ENCODE measurements at regions not wholly inside any gene's neighbourhood (a gene's known extent, or its start where the extent isn't known, plus 50 kb on each side); places are given as distances from the start of the nearest gene placed in this dataset.

DNA sequence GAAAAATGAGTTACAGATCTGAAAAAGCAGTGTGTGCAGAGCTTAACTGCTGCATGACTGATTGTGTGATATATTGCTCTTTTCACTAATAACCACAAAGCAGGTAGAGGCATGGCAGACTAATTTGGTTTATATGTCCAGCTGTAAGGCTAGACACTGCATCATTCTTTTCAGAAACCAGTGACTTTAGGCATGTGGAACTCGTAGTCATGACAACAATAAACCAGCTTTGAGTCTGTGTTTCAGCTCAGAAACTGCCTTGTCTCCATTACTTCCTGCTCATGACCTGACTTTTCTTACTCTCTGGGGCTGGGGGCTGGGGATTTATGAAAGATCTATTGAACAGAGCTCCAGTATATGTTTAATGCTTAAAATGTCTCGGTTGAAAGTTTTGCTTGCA is 146.8 kb upstream of the LRIG3 start:
- no peaks in the 10 kb centered on the region for H3K36me3 Mint-ChIP-seq (ENCODE audit: low read depth)
- Histone ChIP-seq H3K9me3 (ENCODE audit: control insufficient read depth in 1 of 2, insufficient read depth in 1 of 2, low read length in 2 of 2) (no peaks in the 10 kb centered on the region), H3K4me3 (ENCODE audit: low read length) (no peak overlapping the region), H3K4me1 (ENCODE audit: insufficient read depth, low read length) (no peaks in the 10 kb centered on the region), H3K27ac (ENCODE audit: low read depth in 1 of 2, low read length in 2 of 2) (no peak overlapping the region), H3K27me3 (ENCODE audit: control insufficient read depth in 1 of 2, insufficient read depth in 2 of 2, low read length in 2 of 2) (no peaks in the 10 kb centered on the region), H3K36me3 (ENCODE audit: insufficient read depth, low read length) (no peaks in the 10 kb centered on the region)
- TF ChIP-seq, protein P1, sequence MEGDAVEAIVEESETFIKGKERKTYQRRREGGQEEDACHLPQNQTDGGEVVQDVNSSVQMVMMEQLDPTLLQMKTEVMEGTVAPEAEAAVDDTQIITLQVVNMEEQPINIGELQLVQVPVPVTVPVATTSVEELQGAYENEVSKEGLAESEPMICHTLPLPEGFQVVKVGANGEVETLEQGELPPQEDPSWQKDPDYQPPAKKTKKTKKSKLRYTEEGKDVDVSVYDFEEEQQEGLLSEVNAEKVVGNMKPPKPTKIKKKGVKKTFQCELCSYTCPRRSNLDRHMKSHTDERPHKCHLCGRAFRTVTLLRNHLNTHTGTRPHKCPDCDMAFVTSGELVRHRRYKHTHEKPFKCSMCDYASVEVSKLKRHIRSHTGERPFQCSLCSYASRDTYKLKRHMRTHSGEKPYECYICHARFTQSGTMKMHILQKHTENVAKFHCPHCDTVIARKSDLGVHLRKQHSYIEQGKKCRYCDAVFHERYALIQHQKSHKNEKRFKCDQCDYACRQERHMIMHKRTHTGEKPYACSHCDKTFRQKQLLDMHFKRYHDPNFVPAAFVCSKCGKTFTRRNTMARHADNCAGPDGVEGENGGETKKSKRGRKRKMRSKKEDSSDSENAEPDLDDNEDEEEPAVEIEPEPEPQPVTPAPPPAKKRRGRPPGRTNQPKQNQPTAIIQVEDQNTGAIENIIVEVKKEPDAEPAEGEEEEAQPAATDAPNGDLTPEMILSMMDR (IDR thresholded peaks at IDR 0.05), result no peak
- intact Hi-C loops (cut with DNase I, micrococcal nuclease), result no loop called here
- no peak overlapping the region for H3K4me3 Mint-ChIP-seq
- no peak overlapping the region for H3K27ac Mint-ChIP-seq
- H3K4me1 Mint-ChIP-seq (ENCODE audit: low read depth), result no peaks in the 10 kb centered on the region
- ChIA-PET POLR2A (no interaction called here), CTCF (interaction anchor here (1.3 kb wide), 1 partner anchor 9 kb away, joined by 4 read pairs; no protein-coding TSS in a partner anchor)
- no peak for DNase-seq
- no peaks in the 10 kb centered on the region for H3K9me3 Mint-ChIP-seq
- H3K27me3 Mint-ChIP-seq, result no peaks in the 10 kb centered on the region
- ATAC-seq (ENCODE audit: poor library complexity), result no peak

DNA sequence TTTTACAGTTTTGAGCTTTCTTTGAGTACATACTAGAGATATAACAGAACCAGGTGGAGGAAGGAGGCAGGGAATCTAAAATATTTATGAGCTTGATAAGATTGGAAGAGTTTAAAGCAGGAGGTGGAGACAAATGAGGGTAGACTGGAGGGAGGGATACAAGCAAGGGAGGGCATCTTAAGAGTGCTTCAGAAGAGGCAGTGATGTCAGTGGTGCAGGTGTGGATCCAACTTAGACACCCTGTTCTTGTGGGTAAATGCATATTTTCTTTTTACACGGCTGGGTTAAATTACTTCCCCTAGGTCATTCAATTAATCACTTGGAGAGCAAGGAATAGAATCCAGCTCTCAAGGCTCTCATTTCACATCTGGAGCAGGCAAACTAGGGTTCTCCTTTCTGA is 146.1 kb upstream of the LRIG3 start:
- TF ChIP-seq, protein P1 (IDR thresholded peaks at IDR 0.05), result no peak
- H3K4me1 Mint-ChIP-seq (ENCODE audit: low read depth), result no peaks in the 10 kb centered on the region
- Histone ChIP-seq H3K9me3 (ENCODE audit: control insufficient read depth in 1 of 2, insufficient read depth in 1 of 2, low read length in 2 of 2) (no peaks in the 10 kb centered on the region), H3K4me3 (ENCODE audit: low read length) (no peak overlapping the region), H3K27me3 (ENCODE audit: control insufficient read depth in 1 of 2, insufficient read depth in 2 of 2, low read length in 2 of 2) (no peaks in the 10 kb centered on the region), H3K36me3 (ENCODE audit: insufficient read depth, low read length) (no peaks in the 10 kb centered on the region), H3K4me1 (ENCODE audit: insufficient read depth, low read length) (no peaks in the 10 kb centered on the region), H3K27ac (ENCODE audit: low read depth in 1 of 2, low read length in 2 of 2) (no peak overlapping the region)
- H3K36me3 Mint-ChIP-seq (ENCODE audit: low read depth), result no peaks in the 10 kb centered on the region
- no peaks in the 10 kb centered on the region for H3K27me3 Mint-ChIP-seq
- intact Hi-C loops (cut with DNase I, micrococcal nuclease), result no loop called here
- no peak overlapping the region for H3K4me3 Mint-ChIP-seq
- H3K9me3 Mint-ChIP-seq, result no peaks in the 10 kb centered on the region
- CTCF ChIA-PET, result no interaction called here
- H3K27ac Mint-ChIP-seq, result no peak overlapping the region
- DNase-seq (no peak), ATAC-seq (ENCODE audit: poor library complexity) (no peak)
- POLR2A ChIA-PET, result no interaction called here

DNA sequence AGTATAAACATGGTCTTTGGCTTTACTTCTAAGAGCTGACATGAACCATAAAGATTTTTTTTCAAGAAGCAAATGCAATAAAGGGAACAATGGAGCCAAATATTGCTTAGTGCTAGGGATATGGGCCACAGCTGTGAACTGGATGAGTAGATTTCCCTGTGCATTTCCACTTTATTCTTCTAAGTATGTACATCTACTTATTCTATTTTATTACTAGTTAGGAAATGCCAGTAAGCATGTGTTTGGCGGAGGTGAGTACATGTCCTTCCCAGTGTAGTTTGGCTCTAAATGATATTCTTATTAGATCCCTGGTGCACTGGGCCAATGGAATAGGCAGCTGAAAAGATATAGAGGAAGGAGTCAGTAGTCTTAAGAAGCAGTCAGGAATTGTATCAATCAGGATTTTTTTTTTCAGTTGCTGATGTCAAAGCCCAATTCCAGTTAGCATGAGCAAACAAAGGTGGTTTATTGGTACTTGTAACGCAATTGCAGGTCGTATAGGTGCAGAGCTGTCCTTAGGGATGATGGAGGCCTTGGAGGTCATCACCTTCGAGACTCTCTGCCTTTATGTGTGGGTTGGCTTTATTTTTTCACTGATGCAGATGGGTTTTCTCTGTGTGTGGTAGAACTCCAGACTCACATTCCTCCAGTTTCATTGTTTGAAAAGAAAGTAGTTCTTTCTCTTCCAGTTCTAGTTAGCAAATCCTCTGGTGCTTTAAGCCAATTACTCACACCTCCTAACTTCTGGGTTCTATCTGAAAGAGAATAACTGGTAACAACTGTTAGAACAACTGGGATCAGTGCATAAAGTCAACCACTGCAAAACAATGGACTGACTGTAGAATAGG is 139.0 kb upstream of the LRIG3 start:
- Histone ChIP-seq H3K27me3 (ENCODE audit: control insufficient read depth in 1 of 2, insufficient read depth in 2 of 2, low read length in 2 of 2) (no peaks in the 10 kb centered on the region), H3K9me3 (ENCODE audit: control insufficient read depth in 1 of 2, insufficient read depth in 1 of 2, low read length in 2 of 2) (peaks cover 0 to 4% of the 10 kb centered on the region in 2 experiments), H3K27ac (ENCODE audit: low read depth in 1 of 2, low read length in 2 of 2) (no peak overlapping the region), H3K4me3 (ENCODE audit: low read length) (no peak overlapping the region), H3K4me1 (ENCODE audit: insufficient read depth, low read length) (no peaks in the 10 kb centered on the region), H3K36me3 (ENCODE audit: insufficient read depth, low read length) (no peaks in the 10 kb centered on the region)
- POLR2A ChIA-PET, result no interaction called here
- ATAC-seq (ENCODE audit: poor library complexity) (no peak), DNase-seq (no peak)
- intact Hi-C loops (cut with DNase I, micrococcal nuclease), result no loop called here
- no peaks in the 10 kb centered on the region for H3K36me3 Mint-ChIP-seq (ENCODE audit: low read depth)
- CTCF ChIA-PET, result interaction anchor here (1.0 to 1.1 kb wide), 2 partner anchors 8 to 30 kb away, joined by 3 to 4 read pairs; no protein-coding TSS in a partner anchor
- no peaks in the 10 kb centered on the region for H3K4me1 Mint-ChIP-seq (ENCODE audit: low read depth)
- H3K4me3 Mint-ChIP-seq, result no peak overlapping the region
- no peaks in the 10 kb centered on the region for H3K9me3 Mint-ChIP-seq
- TF ChIP-seq, protein P1 (IDR thresholded peaks at IDR 0.05), result no peak
- no peaks in the 10 kb centered on the region for H3K27me3 Mint-ChIP-seq
- H3K27ac Mint-ChIP-seq, result no peak overlapping the region
